ENCODE measurements at regions not wholly inside any gene's neighbourhood (a gene's known extent, or its start where the extent isn't known, plus 50 kb on each side); places are given as distances from the start of the nearest gene placed in this dataset.

DNA sequence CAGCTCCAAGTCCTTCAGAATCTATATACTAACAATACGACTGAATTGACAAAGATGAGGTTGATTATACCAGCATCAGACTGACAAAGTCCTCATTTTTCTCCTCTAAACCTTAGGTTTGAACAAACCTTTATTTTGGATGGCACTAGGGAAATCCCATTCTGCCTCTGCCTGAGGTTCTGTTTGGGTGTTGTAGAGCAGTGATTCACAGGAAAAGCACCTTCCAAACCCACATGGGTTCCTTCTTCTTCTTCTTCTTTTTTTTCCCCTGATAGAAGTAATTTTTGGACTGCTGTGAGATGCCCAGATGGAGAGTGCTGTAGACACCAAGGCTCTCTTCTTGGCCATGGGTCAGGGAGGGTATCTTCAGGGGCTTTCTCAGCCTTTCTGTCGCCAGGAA lies 164.9 kb upstream of the PAPPA start:
- no peak for TF ChIP-seq CTCF (IDR thresholded peaks at IDR 0.05; ENCODE audit: low read depth, low read length, missing input control)
- TF ChIP-seq NR2F2 (IDR thresholded peaks at IDR 0.05): no peak
- TF ChIP-seq RAD21 (IDR thresholded peaks at IDR 0.05): no peak
- TF ChIP-seq, protein P1, sequence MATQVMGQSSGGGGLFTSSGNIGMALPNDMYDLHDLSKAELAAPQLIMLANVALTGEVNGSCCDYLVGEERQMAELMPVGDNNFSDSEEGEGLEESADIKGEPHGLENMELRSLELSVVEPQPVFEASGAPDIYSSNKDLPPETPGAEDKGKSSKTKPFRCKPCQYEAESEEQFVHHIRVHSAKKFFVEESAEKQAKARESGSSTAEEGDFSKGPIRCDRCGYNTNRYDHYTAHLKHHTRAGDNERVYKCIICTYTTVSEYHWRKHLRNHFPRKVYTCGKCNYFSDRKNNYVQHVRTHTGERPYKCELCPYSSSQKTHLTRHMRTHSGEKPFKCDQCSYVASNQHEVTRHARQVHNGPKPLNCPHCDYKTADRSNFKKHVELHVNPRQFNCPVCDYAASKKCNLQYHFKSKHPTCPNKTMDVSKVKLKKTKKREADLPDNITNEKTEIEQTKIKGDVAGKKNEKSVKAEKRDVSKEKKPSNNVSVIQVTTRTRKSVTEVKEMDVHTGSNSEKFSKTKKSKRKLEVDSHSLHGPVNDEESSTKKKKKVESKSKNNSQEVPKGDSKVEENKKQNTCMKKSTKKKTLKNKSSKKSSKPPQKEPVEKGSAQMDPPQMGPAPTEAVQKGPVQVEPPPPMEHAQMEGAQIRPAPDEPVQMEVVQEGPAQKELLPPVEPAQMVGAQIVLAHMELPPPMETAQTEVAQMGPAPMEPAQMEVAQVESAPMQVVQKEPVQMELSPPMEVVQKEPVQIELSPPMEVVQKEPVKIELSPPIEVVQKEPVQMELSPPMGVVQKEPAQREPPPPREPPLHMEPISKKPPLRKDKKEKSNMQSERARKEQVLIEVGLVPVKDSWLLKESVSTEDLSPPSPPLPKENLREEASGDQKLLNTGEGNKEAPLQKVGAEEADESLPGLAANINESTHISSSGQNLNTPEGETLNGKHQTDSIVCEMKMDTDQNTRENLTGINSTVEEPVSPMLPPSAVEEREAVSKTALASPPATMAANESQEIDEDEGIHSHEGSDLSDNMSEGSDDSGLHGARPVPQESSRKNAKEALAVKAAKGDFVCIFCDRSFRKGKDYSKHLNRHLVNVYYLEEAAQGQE (IDR thresholded peaks at IDR 0.05): no peak
- TF ChIP-seq ZBTB33 (IDR thresholded peaks at IDR 0.05): no peak
- TF ChIP-seq GABPA (IDR thresholded peaks at IDR 0.05 in 1 of 2, conservative IDR thresholded peaks at IDR 0.05 in 1 of 2): no peak
- no peak for TF ChIP-seq YY1 (IDR thresholded peaks at IDR 0.05)
- TF ChIP-seq ATF3 (IDR thresholded peaks at IDR 0.05): no peak
- TF ChIP-seq JUND (IDR thresholded peaks at IDR 0.05): no peak
- TF ChIP-seq MAX (IDR thresholded peaks at IDR 0.05): no peak

Measured in liver (tissue), 3 donors.